ENCODE measurements at regions not wholly inside any gene's neighbourhood (a gene's known extent, or its start where the extent isn't known, plus 50 kb on each side); places are given as distances from the start of the nearest gene placed in this dataset.

- no peak for DNase-seq (ENCODE audit: low spot score)
- H3K36me3 ChIP-seq (replicated peaks in 1 of 2; ENCODE audit: control insufficient read depth in 2 of 2, insufficient read depth in 2 of 2, low read length in 2 of 2): peaks cover 0 to 1% of the 10 kb centered on the region in 2 donors
- no CpG with 5 or more reads among the region's 2 CpGs for WGBS, 2 donors (ENCODE audit: extremely low coverage in 2 of 2, insufficient read length in 2 of 2, insufficient replicate concordance in 1 of 2)
Measured at GRCh38 chr12:24560831-24561271, 388.1 kb downstream of the BCAT1 start.

GRCh38 chr12:24560192-24560775 lies 388.6 kb downstream of the BCAT1 start:
- no peak overlapping the region for H2BK15ac ChIP-seq (ENCODE audit: low read length)
- H2BK12ac ChIP-seq (ENCODE audit: low read length): no peak overlapping the region
- no peak overlapping the region for H3K27ac ChIP-seq (replicated peaks; ENCODE audit: low read length)
- H4K8ac ChIP-seq (ENCODE audit: low read depth, low read length): no peak overlapping the region
- H3K14ac ChIP-seq (ENCODE audit: low read length): no peak overlapping the region
- no peak overlapping the region for H3K23ac ChIP-seq (ENCODE audit: low read depth, low read length, poor library complexity)
- H3K4me3 ChIP-seq (ENCODE audit: low read length in 2 of 2): peak overlapping the region in 1 of 2 donors; percentile 69
- no peak overlapping the region for H2BK120ac ChIP-seq (ENCODE audit: low read depth, low read length)
- H2AK5ac ChIP-seq (ENCODE audit: low read depth, low read length): no peak overlapping the region
- no peak for DNase-seq (ENCODE audit: low spot score)
- H3K9ac ChIP-seq (ENCODE audit: low read depth, low read length, poor library complexity): no peak overlapping the region
- H3K9me3 ChIP-seq (replicated peaks in 1 of 2; ENCODE audit: control insufficient read depth in 2 of 2, insufficient read depth in 1 of 2, low read depth in 1 of 2, low read length in 2 of 2): peaks cover 0 to 12% of the 10 kb centered on the region in 2 donors
- H3K27me3 ChIP-seq (ENCODE audit: control insufficient read depth in 3 of 3, insufficient read depth in 3 of 3, low read depth in 1 of 3, low read length in 3 of 3): peaks cover 0 to 4% (median 0%) of the 10 kb centered on the region in 3 experiments
- peaks cover 4 to 19% of the 10 kb centered on the region in 2 donors for H3K4me1 ChIP-seq (ENCODE audit: control insufficient read depth in 2 of 2, insufficient read depth in 1 of 2, low read depth in 1 of 2, low read length in 2 of 2)
- no peak overlapping the region for H3K4me2 ChIP-seq (ENCODE audit: insufficient read depth, low read length, poor library complexity, severe bottlenecking)
- no peak overlapping the region for H3K18ac ChIP-seq (ENCODE audit: low read length)
- no peak overlapping the region for H4K91ac ChIP-seq (ENCODE audit: low read depth, low read length, poor library complexity)
- peaks cover 0 to 4% of the 10 kb centered on the region in 2 donors for H3K36me3 ChIP-seq (replicated peaks in 1 of 2; ENCODE audit: control insufficient read depth in 2 of 2, insufficient read depth in 2 of 2, low read length in 2 of 2)
- H2BK5ac ChIP-seq (ENCODE audit: low read length): no peak overlapping the region
- H3K4ac ChIP-seq (ENCODE audit: low read length): no peak overlapping the region
- no CpG with 5 or more reads among the region's 2 CpGs for WGBS, 2 donors (ENCODE audit: extremely low coverage in 2 of 2, insufficient read length in 2 of 2, insufficient replicate concordance in 1 of 2)
- H2AFZ ChIP-seq (ENCODE audit: low read length): no peak overlapping the region
- no peaks in the 10 kb centered on the region for H3K79me1 ChIP-seq (ENCODE audit: low read depth, low read length)

More at GRCh38 chr12:24560831-24561271, 388.1 kb downstream of the BCAT1 start:
- Histone ChIP-seq H4K8ac (ENCODE audit: low read depth, low read length) (no peak overlapping the region), H3K9ac (ENCODE audit: low read depth, low read length, poor library complexity) (no peak overlapping the region), H3K4me1 (ENCODE audit: control insufficient read depth in 2 of 2, insufficient read depth in 1 of 2, low read depth in 1 of 2, low read length in 2 of 2) (peaks cover 4 to 19% of the 10 kb centered on the region in 2 donors), H2BK120ac (ENCODE audit: low read depth, low read length) (no peak overlapping the region), H3K79me1 (ENCODE audit: low read depth, low read length) (no peaks in the 10 kb centered on the region), H3K14ac (ENCODE audit: low read length) (no peak overlapping the region), H2BK5ac (ENCODE audit: low read length) (no peak overlapping the region), H2BK12ac (ENCODE audit: low read length) (no peak overlapping the region), H3K4me2 (ENCODE audit: insufficient read depth, low read length, poor library complexity, severe bottlenecking) (peak overlapping the region; percentile 43), H3K27ac (replicated peaks; ENCODE audit: low read length) (no peak overlapping the region), H2BK15ac (ENCODE audit: low read length) (no peak overlapping the region), H3K9me3 (replicated peaks in 1 of 2; ENCODE audit: control insufficient read depth in 2 of 2, insufficient read depth in 1 of 2, low read depth in 1 of 2, low read length in 2 of 2) (peaks cover 0 to 9% of the 10 kb centered on the region in 2 donors), H3K23ac (ENCODE audit: low read depth, low read length, poor library complexity) (no peak overlapping the region), H4K91ac (ENCODE audit: low read depth, low read length, poor library complexity) (no peak overlapping the region), H3K18ac (ENCODE audit: low read length) (no peak overlapping the region), H3K4ac (ENCODE audit: low read length) (no peak overlapping the region), H2AK5ac (ENCODE audit: low read depth, low read length) (no peak overlapping the region), H2AFZ (ENCODE audit: low read length) (peak overlapping the region; percentile 84), H3K27me3 (ENCODE audit: control insufficient read depth in 3 of 3, insufficient read depth in 3 of 3, low read depth in 1 of 3, low read length in 3 of 3) (peaks cover 0 to 4% (median 0%) of the 10 kb centered on the region in 3 experiments), H3K4me3 (ENCODE audit: low read length in 2 of 2) (peak overlapping the region in 1 of 2 donors; percentile 69)

GRCh38 chr12:24557738-24558137 lies 391.2 kb downstream of the BCAT1 start:
- no peak overlapping the region for H2BK120ac ChIP-seq (ENCODE audit: low read depth, low read length)
- no peak overlapping the region for H3K4me2 ChIP-seq (ENCODE audit: insufficient read depth, low read length, poor library complexity, severe bottlenecking)
- no peak overlapping the region for H3K4ac ChIP-seq (ENCODE audit: low read length)
- H3K4me1 ChIP-seq (ENCODE audit: control insufficient read depth in 2 of 2, insufficient read depth in 1 of 2, low read depth in 1 of 2, low read length in 2 of 2): peaks cover 8 to 11% of the 10 kb centered on the region in 2 donors
- H2BK12ac ChIP-seq (ENCODE audit: low read length): no peak overlapping the region
- no peak overlapping the region for H3K9ac ChIP-seq (ENCODE audit: low read depth, low read length, poor library complexity)
- H2AFZ ChIP-seq (ENCODE audit: low read length): no peak overlapping the region
- H2AK5ac ChIP-seq (ENCODE audit: low read depth, low read length): no peak overlapping the region
- H3K18ac ChIP-seq (ENCODE audit: low read length): no peak overlapping the region
- no peak for DNase-seq (ENCODE audit: low spot score)
- H3K27ac ChIP-seq (replicated peaks; ENCODE audit: low read length): no peak overlapping the region
- no peak overlapping the region for H3K23ac ChIP-seq (ENCODE audit: low read depth, low read length, poor library complexity)
- no peak overlapping the region for H3K4me3 ChIP-seq (ENCODE audit: low read length in 2 of 2)
- peaks cover 0 to 4% (median 0%) of the 10 kb centered on the region in 3 experiments for H3K27me3 ChIP-seq (ENCODE audit: control insufficient read depth in 3 of 3, insufficient read depth in 3 of 3, low read depth in 1 of 3, low read length in 3 of 3)
- no peak overlapping the region for H3K14ac ChIP-seq (ENCODE audit: low read length)
- H3K36me3 ChIP-seq (replicated peaks in 1 of 2; ENCODE audit: control insufficient read depth in 2 of 2, insufficient read depth in 2 of 2, low read length in 2 of 2): peaks cover 0 to 4% of the 10 kb centered on the region in 2 donors
- H4K91ac ChIP-seq (ENCODE audit: low read depth, low read length, poor library complexity): no peak overlapping the region
- no peaks in the 10 kb centered on the region for H3K79me1 ChIP-seq (ENCODE audit: low read depth, low read length)
- H3K9me3 ChIP-seq (replicated peaks in 1 of 2; ENCODE audit: control insufficient read depth in 2 of 2, insufficient read depth in 1 of 2, low read depth in 1 of 2, low read length in 2 of 2): peaks cover 0 to 26% of the 10 kb centered on the region in 2 donors
- no CpG with 5 or more reads among the region's 1 CpG for WGBS, 2 donors (ENCODE audit: extremely low coverage in 2 of 2, insufficient read length in 2 of 2, insufficient replicate concordance in 1 of 2)
- no peak overlapping the region for H4K8ac ChIP-seq (ENCODE audit: low read depth, low read length)
- H2BK5ac ChIP-seq (ENCODE audit: low read length): no peak overlapping the region
- H2BK15ac ChIP-seq (ENCODE audit: low read length): no peak overlapping the region

- no peak overlapping the region for H3K18ac ChIP-seq (ENCODE audit: low read length)
- peaks cover 0 to 4% of the 10 kb centered on the region in 2 donors for H3K36me3 ChIP-seq (replicated peaks in 1 of 2; ENCODE audit: control insufficient read depth in 2 of 2, insufficient read depth in 2 of 2, low read length in 2 of 2)
- no peak overlapping the region for H3K9ac ChIP-seq (ENCODE audit: low read depth, low read length, poor library complexity)
- no peak overlapping the region for H3K14ac ChIP-seq (ENCODE audit: low read length)
- H3K4me1 ChIP-seq (ENCODE audit: control insufficient read depth in 2 of 2, insufficient read depth in 1 of 2, low read depth in 1 of 2, low read length in 2 of 2): peaks cover 7 to 14% of the 10 kb centered on the region in 2 donors
- no peak overlapping the region for H3K27ac ChIP-seq (replicated peaks; ENCODE audit: low read length)
- no peak overlapping the region for H3K4me2 ChIP-seq (ENCODE audit: insufficient read depth, low read length, poor library complexity, severe bottlenecking)
- no peak for DNase-seq (ENCODE audit: low spot score)
- H3K27me3 ChIP-seq (ENCODE audit: control insufficient read depth in 3 of 3, insufficient read depth in 3 of 3, low read depth in 1 of 3, low read length in 3 of 3): peaks cover 0 to under 1% (median 0%) of the 10 kb centered on the region in 3 experiments
- H2BK12ac ChIP-seq (ENCODE audit: low read length): no peak overlapping the region
- H3K4ac ChIP-seq (ENCODE audit: low read length): no peak overlapping the region
- H2AFZ ChIP-seq (ENCODE audit: low read length): no peak overlapping the region
- H3K4me3 ChIP-seq (ENCODE audit: low read length in 2 of 2): no peak overlapping the region
- H2BK15ac ChIP-seq (ENCODE audit: low read length): no peak overlapping the region
- no peaks in the 10 kb centered on the region for H3K79me1 ChIP-seq (ENCODE audit: low read depth, low read length)
- H4K8ac ChIP-seq (ENCODE audit: low read depth, low read length): no peak overlapping the region
- H2BK5ac ChIP-seq (ENCODE audit: low read length): no peak overlapping the region
- no CpG with 5 or more reads among the region's 2 CpGs for WGBS, 2 donors (ENCODE audit: extremely low coverage in 2 of 2, insufficient read length in 2 of 2, insufficient replicate concordance in 1 of 2)
- peaks cover 0 to 26% of the 10 kb centered on the region in 2 donors for H3K9me3 ChIP-seq (replicated peaks in 1 of 2; ENCODE audit: control insufficient read depth in 2 of 2, insufficient read depth in 1 of 2, low read depth in 1 of 2, low read length in 2 of 2)
- no peak overlapping the region for H3K23ac ChIP-seq (ENCODE audit: low read depth, low read length, poor library complexity)
- H4K91ac ChIP-seq (ENCODE audit: low read depth, low read length, poor library complexity): no peak overlapping the region
- no peak overlapping the region for H2AK5ac ChIP-seq (ENCODE audit: low read depth, low read length)
- H2BK120ac ChIP-seq (ENCODE audit: low read depth, low read length): no peak overlapping the region
Measured at GRCh38 chr12:24555730-24556129, 393.2 kb downstream of the BCAT1 start.
